DND-41 (cell line): ENCODE measurements at regions not wholly inside any gene's neighbourhood (a gene's known extent, or its start where the extent isn't known, plus 50 kb on each side); places are given as distances from the start of the nearest gene placed in this dataset.

Source experiments
- EZH2 ChIP-seq: IDR thresholded peaks from 3 replicates; pipeline ENCODE4 v1.6.1; 2012; ENCODE audit warnings: borderline replicate concordance, low read depth, mild to moderate bottlenecking, moderate library complexity, low read length, inconsistent platforms; ENCODE audit not compliant: severe bottlenecking
- TF ChIP-seq, protein P1 (sequence below): IDR thresholded peaks from 2 replicates; pipeline ENCODE4 v1.5.1; 2012; ENCODE audit warnings: borderline replicate concordance, low read length, moderate library complexity, mild to moderate bottlenecking; ENCODE audit not compliant: poor library complexity, severe bottlenecking; ENCODE audit errors: extremely low read depth

DNA sequence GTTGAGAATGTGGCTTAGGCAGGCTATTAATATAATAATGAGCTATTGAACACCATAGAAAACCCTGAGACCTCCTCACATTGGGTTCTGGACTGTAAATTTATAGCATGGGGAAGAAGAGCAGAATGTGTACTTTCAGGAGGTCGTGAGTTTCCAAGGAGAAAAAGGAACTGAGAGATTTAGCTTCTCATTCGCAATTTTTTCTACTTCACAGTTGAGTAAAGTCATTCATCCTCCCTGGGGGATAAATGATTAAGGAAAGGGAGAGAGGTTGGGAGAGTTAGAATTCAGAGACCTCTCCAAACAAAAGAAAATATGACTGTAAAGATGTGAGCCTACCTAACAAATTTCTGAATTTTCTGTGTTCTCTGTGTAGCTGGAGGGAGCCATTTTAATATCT, 205.8 kb upstream of the CYRIA start:
- TF ChIP-seq, protein P1, sequence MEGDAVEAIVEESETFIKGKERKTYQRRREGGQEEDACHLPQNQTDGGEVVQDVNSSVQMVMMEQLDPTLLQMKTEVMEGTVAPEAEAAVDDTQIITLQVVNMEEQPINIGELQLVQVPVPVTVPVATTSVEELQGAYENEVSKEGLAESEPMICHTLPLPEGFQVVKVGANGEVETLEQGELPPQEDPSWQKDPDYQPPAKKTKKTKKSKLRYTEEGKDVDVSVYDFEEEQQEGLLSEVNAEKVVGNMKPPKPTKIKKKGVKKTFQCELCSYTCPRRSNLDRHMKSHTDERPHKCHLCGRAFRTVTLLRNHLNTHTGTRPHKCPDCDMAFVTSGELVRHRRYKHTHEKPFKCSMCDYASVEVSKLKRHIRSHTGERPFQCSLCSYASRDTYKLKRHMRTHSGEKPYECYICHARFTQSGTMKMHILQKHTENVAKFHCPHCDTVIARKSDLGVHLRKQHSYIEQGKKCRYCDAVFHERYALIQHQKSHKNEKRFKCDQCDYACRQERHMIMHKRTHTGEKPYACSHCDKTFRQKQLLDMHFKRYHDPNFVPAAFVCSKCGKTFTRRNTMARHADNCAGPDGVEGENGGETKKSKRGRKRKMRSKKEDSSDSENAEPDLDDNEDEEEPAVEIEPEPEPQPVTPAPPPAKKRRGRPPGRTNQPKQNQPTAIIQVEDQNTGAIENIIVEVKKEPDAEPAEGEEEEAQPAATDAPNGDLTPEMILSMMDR = no peak
- TF ChIP-seq EZH2 = no peak
